NCI-H1417 (cell line): ENCODE measurements at regions not wholly inside any gene's neighbourhood (a gene's known extent, or its start where the extent isn't known, plus 50 kb on each side); places are given as distances from the start of the nearest gene placed in this dataset.
A peak's percentile ranks its signal among the peaks of the same experiment; 100 is the strongest.

Experiments used
- DNase-seq, 3 experiments: peaks; one replicate each; lab custom pipeline; 2025; lab: John Stamatoyannopoulos, UW

DNA sequence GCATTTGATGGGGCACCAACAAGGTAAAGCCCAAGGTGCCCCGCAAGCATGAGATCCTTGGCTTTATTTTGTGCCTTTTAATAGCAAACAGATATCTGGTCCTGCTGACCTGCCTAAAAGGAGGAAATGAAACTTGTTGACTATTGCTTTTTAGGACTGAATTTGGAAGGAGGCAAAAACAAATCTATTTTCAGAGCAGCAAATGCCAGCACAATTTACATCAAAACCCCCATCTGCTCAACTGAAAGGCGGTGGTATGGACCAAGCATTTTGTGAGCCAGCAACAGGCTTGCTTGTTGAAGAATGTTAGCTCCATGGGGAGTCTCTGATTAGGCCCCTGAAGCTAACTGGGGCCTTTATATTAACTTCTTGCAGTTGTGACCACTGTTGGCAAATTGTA, 192.6 kb upstream of the E2F8 start:
- DNase-seq = no peak

GRCh38 chr11:19432370-19433061, 191.8 kb upstream of the E2F8 start:
- peak in 1 of 3 experiments; percentile 74 for DNase-seq

GRCh38 chr11:19430754-19431398, 190.1 kb upstream of the E2F8 start:
- no peak for DNase-seq

DNA sequence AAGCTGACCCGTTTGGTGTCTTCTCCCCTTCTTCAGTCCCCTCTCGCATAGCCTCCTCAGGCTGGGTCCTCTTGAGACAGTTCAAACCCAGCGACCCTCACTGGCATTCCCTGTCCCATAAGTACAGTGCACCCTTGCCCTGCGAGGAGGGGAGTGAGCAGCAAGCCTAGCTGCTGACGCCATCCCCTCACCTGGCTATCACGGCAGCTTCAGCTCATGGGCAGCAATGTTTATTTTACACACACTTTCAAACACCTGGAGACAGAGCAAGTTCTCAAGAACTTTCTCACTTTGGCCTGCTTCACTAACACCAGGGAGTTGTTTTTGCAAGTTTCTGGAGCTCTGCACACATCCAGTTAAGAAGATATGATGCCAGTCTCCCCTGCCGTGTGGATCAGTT, 189.6 kb upstream of the E2F8 start:
- DNase-seq = no peak

GRCh38 chr11:19429108-19429760, 188.5 kb upstream of the E2F8 start:
- no peak for DNase-seq

GRCh38 chr11:19428206-19429002, 187.7 kb upstream of the E2F8 start:
- DNase-seq = peak in 2 of 3 experiments; percentile 47 to 75

- no peak for DNase-seq
These were observed 186.1 kb upstream of the E2F8 start for GRCh38 chr11:19426756-19427403.

DNA sequence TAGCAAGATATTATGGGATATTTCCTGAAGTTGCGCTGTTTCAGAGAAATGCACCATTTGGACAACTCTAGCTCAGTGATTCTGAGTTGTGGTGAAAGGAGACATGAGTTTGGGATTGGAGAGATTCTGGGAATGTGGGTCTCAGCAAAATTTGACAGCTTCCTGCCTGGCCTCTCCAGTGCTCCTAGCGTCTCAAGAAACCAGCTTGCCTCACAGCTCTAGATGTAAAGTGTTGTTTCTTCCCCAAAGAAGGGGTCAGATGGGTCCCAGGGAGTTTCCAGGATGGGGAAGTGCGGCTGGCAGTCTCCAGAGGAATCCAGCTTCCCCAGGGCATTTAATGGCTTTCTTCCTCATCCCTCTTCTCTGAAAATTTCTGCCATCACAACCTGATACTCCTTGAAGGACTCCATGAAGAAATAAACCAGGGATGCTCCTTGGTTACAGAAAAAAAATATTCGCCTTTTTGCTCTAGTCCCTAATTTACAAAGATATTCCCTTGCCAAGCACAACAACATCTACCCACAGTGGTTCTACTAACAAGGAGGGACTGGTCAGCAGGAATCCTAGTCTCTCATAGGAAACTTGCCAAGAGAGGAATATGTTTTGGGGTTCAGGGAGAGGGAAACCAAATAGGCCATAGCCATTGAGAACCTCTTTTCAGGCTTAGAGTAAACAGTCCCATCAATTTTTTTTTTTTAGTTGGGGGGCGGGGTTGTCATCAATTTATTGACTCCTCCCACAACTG, 185.4 kb upstream of the E2F8 start:
- peak in 1 of 3 experiments; percentile 8 for DNase-seq

DNA sequence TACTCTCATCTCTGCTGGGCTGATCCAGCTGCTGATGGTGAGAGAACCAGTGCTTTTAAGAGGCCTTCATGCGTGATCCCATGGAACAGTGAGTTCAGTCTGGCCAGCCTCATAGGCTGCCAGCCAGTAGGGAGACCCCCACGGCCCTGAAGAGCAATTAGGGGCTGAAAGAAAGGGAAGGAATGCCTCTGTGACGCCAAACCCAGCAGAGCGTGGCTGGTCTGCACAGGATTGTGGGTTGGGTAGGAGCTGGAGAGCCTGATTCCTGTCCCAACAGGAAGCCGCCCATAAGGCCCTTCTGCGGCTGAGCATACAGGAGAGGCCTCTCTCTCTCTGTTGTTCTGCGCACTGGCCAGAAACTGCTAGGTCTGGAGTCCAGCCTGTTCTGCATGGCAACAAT, 181.5 kb upstream of the E2F8 start:
- DNase-seq = peak in 1 of 3 experiments; percentile 36

GRCh38 chr11:19420868-19421533, 180.3 kb upstream of the E2F8 start:
- DNase-seq = no peak

- DNase-seq = no peak
These were observed 179.1 kb upstream of the E2F8 start for GRCh38 chr11:19419808-19420207.

GRCh38 chr11:19419021-19419750, 178.4 kb upstream of the E2F8 start:
- DNase-seq = no peak

DNA sequence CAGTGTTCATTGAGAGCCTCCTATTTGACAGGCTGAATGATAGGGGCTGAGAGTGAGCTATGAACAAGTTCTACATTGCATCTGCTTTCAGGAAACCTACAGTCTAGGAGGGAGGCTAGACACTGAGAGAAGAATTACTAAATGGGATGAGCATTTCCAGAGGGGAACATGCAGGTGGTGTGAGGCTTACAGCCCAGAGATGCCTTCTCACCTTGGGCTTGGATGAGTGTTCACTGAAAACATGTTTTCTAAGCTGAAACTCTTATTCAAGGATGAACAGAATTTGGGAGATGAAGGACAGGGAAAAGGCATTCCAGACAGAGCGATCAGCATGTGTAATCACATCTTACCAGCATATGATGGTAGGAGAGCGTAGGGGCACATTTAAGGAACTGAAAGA, 177.5 kb upstream of the E2F8 start:
- no peak for DNase-seq

DNA sequence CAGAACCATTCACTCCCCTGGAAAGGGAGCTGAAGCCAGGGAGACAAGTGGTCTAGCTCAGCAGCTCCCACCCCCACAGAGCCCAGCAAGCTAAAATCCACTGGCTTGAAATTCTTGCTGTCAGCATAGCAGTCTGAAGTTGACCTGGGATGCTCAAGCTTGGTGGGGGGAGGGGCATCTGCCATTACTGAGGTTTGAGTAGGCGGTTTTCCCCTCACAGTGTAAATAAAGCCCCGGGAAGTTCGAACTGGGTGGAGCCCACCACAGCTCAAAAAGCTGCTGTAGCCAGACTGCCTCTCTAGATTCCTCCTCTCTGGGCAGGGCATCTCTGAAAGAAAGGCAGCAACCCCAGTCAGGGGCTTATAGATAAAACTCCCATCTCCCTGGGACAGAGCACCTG, 171.3 kb upstream of the E2F8 start:
- DNase-seq = peak in 1 of 3 experiments; percentile 15

- DNase-seq = no peak
These were observed 169.3 kb upstream of the E2F8 start for GRCh38 chr11:19410032-19410431.

GRCh38 chr11:19409307-19409706, 168.6 kb upstream of the E2F8 start:
- no peak for DNase-seq

DNA sequence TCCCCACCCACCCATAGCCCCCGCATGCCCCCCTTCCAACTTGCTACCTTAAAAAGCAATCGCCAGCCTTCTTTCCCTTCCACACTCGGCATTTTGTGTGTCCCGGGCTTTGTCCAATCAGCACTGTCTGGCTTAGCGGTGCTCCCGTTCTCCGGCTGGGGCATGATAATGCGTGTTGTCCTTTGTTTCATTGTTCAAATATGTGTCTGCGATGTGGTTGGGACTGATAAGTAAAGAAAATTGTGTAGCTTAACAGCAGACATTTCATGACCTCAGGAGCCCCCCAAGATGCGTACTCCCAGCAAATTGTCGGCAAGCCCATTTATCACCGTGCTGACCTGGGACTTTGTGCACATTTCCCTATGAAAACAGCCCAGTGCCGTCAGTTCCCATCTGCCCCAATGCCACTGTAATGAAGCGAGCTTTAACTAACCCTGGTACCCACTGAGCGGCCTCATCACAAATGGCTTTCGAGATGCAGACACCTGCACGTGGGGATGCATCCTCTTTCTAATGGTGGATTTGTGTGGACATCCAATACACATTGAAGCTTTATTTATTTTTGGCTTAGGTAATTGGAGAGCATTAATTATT, 167.0 kb upstream of the E2F8 start:
- peak in 1 of 3 experiments; percentile 37 for DNase-seq

DNA sequence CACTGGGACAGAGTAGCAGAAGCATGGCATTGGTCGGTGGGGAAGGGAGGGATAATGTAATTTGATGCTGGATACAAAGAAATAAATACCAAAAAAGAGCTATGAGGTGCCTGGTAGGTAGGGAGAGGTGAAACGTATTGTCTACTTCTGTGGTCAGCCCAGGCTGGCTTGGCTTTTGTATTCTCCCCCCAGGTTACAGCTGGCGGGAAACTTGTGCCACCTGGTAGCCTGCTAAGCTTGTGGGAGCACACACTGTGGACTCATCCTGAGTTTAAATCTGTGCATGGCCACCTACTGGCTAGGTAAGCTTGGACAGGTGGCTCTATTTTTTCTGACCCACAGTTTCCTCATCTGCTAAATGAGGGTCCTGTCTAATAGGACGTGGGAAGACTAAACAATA, 165.2 kb upstream of the E2F8 start:
- DNase-seq = no peak

DNA sequence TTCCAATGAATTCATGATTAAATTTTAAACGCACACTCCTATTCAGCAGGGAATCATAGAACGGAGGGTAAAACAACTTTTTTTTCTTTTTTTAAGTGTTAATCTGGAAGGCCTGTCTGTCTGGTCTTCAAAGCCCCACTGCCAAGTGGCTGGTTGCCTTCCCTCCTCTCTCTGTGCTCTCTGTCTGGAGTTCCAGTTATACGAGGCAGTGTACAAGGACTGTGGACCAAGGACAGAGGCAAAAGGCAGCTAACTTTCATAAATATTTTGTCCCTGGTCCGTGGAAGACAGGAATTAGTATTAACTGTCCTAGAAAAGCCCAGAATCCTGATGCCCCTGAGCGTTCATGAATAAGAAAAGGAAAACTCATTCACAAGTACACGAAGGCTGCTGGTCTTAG, 164.0 kb upstream of the E2F8 start:
- no peak for DNase-seq
